OCI-LY3 (cell line): ENCODE measurements at regions not wholly inside any gene's neighbourhood (a gene's known extent, or its start where the extent isn't known, plus 50 kb on each side); places are given as distances from the start of the nearest gene placed in this dataset.

Experiments used
- EZH2phosphoT487 ChIP-seq: fragments of 200-600 bp; shearing (Covaris generic); IDR thresholded peaks from 2 replicates; pipeline ENCODE4 v1.6.1; 2018; ENCODE audit warnings: antibody characterized with exemption, mixed run types, low read depth
- TF ChIP-seq, protein P1 (sequence below): fragments of 200-600, 300-600 bp; sonication (generic); IDR thresholded peaks from 2 replicates; pipeline ENCODE4 v1.5.1; 2014; ENCODE audit warnings: antibody characterized with exemption, low read length, low read depth

DNA sequence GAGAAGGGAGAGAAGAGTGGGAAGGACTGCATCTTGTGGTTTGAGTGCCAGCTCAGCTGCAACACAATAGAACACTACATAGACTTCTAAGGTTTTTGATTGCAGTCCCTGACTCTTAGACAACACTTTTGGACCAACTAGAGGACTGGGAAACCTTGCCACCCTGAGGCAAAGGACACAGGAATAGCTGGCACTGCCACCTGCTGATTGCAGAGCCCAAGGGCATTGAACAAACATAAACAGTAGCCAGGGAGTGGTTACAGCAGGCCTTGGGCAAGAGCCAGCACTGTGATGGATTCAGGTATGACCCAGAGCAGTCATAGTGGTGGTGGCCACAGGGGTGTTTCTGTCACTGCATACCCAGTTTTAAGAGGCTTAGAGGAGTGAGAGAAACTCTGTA lies 72.5 kb upstream of the CXorf51A start:
- TF ChIP-seq, protein P1, sequence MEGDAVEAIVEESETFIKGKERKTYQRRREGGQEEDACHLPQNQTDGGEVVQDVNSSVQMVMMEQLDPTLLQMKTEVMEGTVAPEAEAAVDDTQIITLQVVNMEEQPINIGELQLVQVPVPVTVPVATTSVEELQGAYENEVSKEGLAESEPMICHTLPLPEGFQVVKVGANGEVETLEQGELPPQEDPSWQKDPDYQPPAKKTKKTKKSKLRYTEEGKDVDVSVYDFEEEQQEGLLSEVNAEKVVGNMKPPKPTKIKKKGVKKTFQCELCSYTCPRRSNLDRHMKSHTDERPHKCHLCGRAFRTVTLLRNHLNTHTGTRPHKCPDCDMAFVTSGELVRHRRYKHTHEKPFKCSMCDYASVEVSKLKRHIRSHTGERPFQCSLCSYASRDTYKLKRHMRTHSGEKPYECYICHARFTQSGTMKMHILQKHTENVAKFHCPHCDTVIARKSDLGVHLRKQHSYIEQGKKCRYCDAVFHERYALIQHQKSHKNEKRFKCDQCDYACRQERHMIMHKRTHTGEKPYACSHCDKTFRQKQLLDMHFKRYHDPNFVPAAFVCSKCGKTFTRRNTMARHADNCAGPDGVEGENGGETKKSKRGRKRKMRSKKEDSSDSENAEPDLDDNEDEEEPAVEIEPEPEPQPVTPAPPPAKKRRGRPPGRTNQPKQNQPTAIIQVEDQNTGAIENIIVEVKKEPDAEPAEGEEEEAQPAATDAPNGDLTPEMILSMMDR: no peak
- no peak for TF ChIP-seq EZH2phosphoT487
